GM12892 (cell line): ENCODE measurements at regions not wholly inside any gene's neighbourhood (a gene's known extent, or its start where the extent isn't known, plus 50 kb on each side); places are given as distances from the start of the nearest gene placed in this dataset.

ENCODE experiments used
- POLR2A ChIP-seq: IDR thresholded peaks from 2 replicates; pipeline ENCODE4 v1.6.1; 2011; ENCODE audit warnings: low read depth, low read length, control low read depth
- POLR2AphosphoS5 ChIP-seq: IDR thresholded peaks from 2 replicates; pipeline ENCODE4 v1.6.1; 2011; ENCODE audit warnings: low read depth, low read length, control low read depth

GRCh38 chr3:6717026-6717943 lies 143.6 kb upstream of the GRM7 start:
- TF ChIP-seq POLR2A (no peak), POLR2AphosphoS5 (no peak)
